Gastrocnemius medialis (tissue), 4 donors: ENCODE measurements at regions not wholly inside any gene's neighbourhood (a gene's known extent, or its start where the extent isn't known, plus 50 kb on each side); places are given as distances from the start of the nearest gene placed in this dataset.

Experiments used
- ATAC-seq, 2 donors: fragments of 150-250 bp; one replicate each; pipeline ENCODE4 v1.9.1; 2016
- DNase-seq, 2 donors: peaks; one replicate each; pipeline ENCODE4 v3.0.0-alpha.2; 2019
- H3K27ac ChIP-seq, 4 donors: fragments of 200-600 bp; sonication (generic); 1 replicate in 1 of 4; 2 replicates in 3 of 4; pipeline ENCODE4 v1.5.1; 2016 to 2018; ENCODE audit warnings: mild to moderate bottlenecking in 2 of 4, moderate library complexity in 1 of 4
- H3K27me3 ChIP-seq, 3 donors: fragments of 200-600 bp; sonication (generic) in 2 of 3; 1 replicate in 1 of 3; 2 replicates in 2 of 3; pipeline versions ENCODE4 v1.5.1 to v1.6.0; 2016 to 2019; ENCODE audit warnings: mild to moderate bottlenecking in 1 of 3, moderate library complexity in 1 of 3
- H3K36me3 ChIP-seq, 2 donors: fragments of 200-600 bp; sonication (generic) in 1 of 2; one replicate each; pipeline ENCODE4 v1.5.1; 2017 to 2018
- H3K4me1 ChIP-seq, 2 donors: fragments of 200-600 bp; sonication (generic) in 1 of 2; one replicate each; pipeline ENCODE4 v1.5.1; 2016 to 2017; ENCODE audit warnings: mild to moderate bottlenecking in 2 of 2
- H3K4me3 ChIP-seq, 4 donors: fragments of 200-600 bp; sonication (generic) in 3 of 4; 1 replicate in 1 of 4; 2 replicates in 3 of 4; pipeline ENCODE4 v1.5.1; 2016 to 2019; ENCODE audit warnings: mild to moderate bottlenecking in 2 of 4
- H3K9me3 ChIP-seq, 3 donors: fragments of 200-600 bp; sonication (generic) in 2 of 3; 1 replicate in 1 of 3; 2 replicates in 2 of 3; pipeline ENCODE4 v1.5.1; 2016 to 2019
- POLR2A ChIP-seq, 2 donors: fragments of 450-650 bp; IDR thresholded peaks; one replicate each; pipeline ENCODE4 v1.6.1; 2017; ENCODE audit warnings: antibody characterized with exemption in 2 of 2, mild to moderate bottlenecking in 2 of 2, moderate library complexity in 2 of 2
- in situ Hi-C, 4 donors: fragments of 200-750 bp; cut with MboI; loops; one replicate each; pipeline versions ENCODE4 v1.15.0 to v1.8.0; 2017; ENCODE audit warnings: low sequenced_read_pairs in 4 of 4
- intact Hi-C: fragments of 100-400 bp; cut with DNase I; formaldehyde crosslinking; loops from one replicate; pipeline ENCODE4 v1.15.1; 2023; ENCODE audit warnings: low total_unique reads
- TF ChIP-seq, protein P1 (sequence below), 5 experiments: fragments of 450-650 bp in 3 of 5; fragments of 200-600 bp in 2 of 5; sonication (generic) in 2 of 5; IDR thresholded peaks in 4 of 5; conservative IDR thresholded peaks in 1 of 5; 1 replicate in 4 of 5; 2 replicates in 1 of 5; pipeline ENCODE4 v1.5.1; 2016 to 2019; ENCODE audit warnings: antibody characterized with exemption in 5 of 5, mild to moderate bottlenecking in 3 of 5, moderate library complexity in 3 of 5

GRCh38 chr5:175238326-175238725 lies 205.7 kb downstream of the DRD1 start:
- Histone ChIP-seq H3K9me3 (no peaks in the 10 kb centered on the region), H3K4me1 (no peaks in the 10 kb centered on the region), H3K36me3 (no peaks in the 10 kb centered on the region), H3K27ac (no peak overlapping the region), H3K4me3 (no peak overlapping the region), H3K27me3 (no peaks in the 10 kb centered on the region)
- in situ Hi-C loops, result no loop called here
- ATAC-seq (no peak), DNase-seq (no peak)
- no peak for TF ChIP-seq POLR2A (IDR thresholded peaks at IDR 0.05)
- TF ChIP-seq, protein P1, sequence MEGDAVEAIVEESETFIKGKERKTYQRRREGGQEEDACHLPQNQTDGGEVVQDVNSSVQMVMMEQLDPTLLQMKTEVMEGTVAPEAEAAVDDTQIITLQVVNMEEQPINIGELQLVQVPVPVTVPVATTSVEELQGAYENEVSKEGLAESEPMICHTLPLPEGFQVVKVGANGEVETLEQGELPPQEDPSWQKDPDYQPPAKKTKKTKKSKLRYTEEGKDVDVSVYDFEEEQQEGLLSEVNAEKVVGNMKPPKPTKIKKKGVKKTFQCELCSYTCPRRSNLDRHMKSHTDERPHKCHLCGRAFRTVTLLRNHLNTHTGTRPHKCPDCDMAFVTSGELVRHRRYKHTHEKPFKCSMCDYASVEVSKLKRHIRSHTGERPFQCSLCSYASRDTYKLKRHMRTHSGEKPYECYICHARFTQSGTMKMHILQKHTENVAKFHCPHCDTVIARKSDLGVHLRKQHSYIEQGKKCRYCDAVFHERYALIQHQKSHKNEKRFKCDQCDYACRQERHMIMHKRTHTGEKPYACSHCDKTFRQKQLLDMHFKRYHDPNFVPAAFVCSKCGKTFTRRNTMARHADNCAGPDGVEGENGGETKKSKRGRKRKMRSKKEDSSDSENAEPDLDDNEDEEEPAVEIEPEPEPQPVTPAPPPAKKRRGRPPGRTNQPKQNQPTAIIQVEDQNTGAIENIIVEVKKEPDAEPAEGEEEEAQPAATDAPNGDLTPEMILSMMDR (IDR thresholded peaks at IDR 0.05 in 4 of 5, conservative IDR thresholded peaks at IDR 0.05 in 1 of 5), result no peak
- intact Hi-C loops, result no loop called here

- Histone ChIP-seq H3K27me3 (no peaks in the 10 kb centered on the region), H3K4me3 (no peak overlapping the region), H3K27ac (no peak overlapping the region), H3K9me3 (no peaks in the 10 kb centered on the region), H3K36me3 (no peaks in the 10 kb centered on the region), H3K4me1 (no peaks in the 10 kb centered on the region)
- TF ChIP-seq POLR2A (IDR thresholded peaks at IDR 0.05), result no peak
- TF ChIP-seq, protein P1 (IDR thresholded peaks at IDR 0.05 in 4 of 5, conservative IDR thresholded peaks at IDR 0.05 in 1 of 5), result no peak
- intact Hi-C loops, result no loop called here
- in situ Hi-C loops, result no loop called here
- no peak for ATAC-seq
- no peak for DNase-seq
Measured at GRCh38 chr5:175236176-175236575, 207.8 kb downstream of the DRD1 start.

DNA sequence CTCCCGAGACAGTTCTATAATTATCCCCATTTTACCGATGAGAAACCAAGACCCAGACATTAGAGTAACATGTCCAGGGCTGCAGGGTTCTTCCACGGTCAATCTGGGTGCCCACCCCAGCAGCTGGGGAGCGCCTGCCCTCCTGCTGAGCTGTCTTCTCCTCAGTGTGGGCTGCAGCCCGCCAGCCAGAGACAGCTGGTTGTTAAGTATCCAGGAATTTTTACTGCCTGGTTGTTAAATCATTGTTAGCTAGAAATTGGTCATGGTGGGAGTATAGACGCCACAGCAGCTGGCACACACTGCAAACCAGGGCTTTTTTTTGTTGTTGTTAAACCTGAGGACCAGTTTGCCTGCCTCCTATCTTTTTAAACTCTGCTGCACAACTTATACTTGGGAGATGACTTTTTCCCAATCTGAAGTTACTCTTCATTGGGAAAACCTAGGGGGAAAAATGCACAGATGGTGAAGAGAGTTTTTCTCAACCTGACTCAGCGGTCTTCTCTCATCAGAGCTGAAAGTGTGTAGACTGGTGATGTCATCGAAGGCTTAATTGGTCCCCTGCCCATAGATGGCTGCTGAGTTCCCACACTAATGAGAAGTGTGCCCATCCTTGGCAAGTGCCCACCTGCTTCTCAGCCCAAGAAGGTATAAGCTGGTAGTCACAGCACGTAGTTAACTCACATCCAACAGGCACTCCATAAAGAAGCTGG lies 208.6 kb downstream of the DRD1 start:
- ATAC-seq (no peak), DNase-seq (no peak)
- Histone ChIP-seq H3K27ac (no peak overlapping the region), H3K4me3 (no peak overlapping the region), H3K36me3 (no peaks in the 10 kb centered on the region), H3K9me3 (no peaks in the 10 kb centered on the region), H3K27me3 (no peaks in the 10 kb centered on the region), H3K4me1 (no peaks in the 10 kb centered on the region)
- in situ Hi-C loops (no loop called here), intact Hi-C loops (no loop called here)
- no peak for TF ChIP-seq POLR2A (IDR thresholded peaks at IDR 0.05)
- TF ChIP-seq, protein P1 (IDR thresholded peaks at IDR 0.05 in 4 of 5, conservative IDR thresholded peaks at IDR 0.05 in 1 of 5), result no peak

GRCh38 chr5:175230299-175230698 lies 213.7 kb downstream of the DRD1 start:
- in situ Hi-C loops, result no loop called here
- Histone ChIP-seq H3K27me3 (no peaks in the 10 kb centered on the region), H3K4me1 (no peaks in the 10 kb centered on the region), H3K9me3 (no peaks in the 10 kb centered on the region), H3K27ac (no peak overlapping the region), H3K36me3 (no peaks in the 10 kb centered on the region), H3K4me3 (no peak overlapping the region)
- intact Hi-C loops, result no loop called here
- ATAC-seq (no peak), DNase-seq (no peak)
- no peak for TF ChIP-seq POLR2A (IDR thresholded peaks at IDR 0.05)
- TF ChIP-seq, protein P1 (IDR thresholded peaks at IDR 0.05 in 4 of 5, conservative IDR thresholded peaks at IDR 0.05 in 1 of 5), result no peak

DNA sequence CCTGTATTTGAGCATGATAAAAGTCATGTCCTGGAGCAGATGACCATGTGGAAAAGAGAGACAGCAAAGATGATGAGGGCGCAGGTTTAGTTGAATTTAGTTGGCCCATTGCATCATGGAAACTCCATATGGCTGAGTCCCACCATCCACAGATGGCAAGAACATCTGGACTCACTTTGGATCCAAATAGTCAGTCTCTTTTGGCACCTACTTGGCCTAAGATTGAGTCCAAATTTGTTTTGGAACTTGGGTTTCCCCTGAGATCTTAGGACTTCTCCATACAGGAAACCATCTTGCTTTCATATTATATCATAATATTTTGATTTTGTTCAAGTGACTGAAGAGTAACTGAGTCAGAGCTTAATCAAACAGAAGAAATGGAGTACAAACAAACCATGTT lies 217.5 kb downstream of the DRD1 start:
- H3K9me3 ChIP-seq, result no peaks in the 10 kb centered on the region
- ATAC-seq (no peak), DNase-seq (no peak)
- no peaks in the 10 kb centered on the region for H3K36me3 ChIP-seq
- H3K4me1 ChIP-seq, result no peaks in the 10 kb centered on the region
- in situ Hi-C loops, result no loop called here
- intact Hi-C loops, result no loop called here
- H3K27me3 ChIP-seq, result no peaks in the 10 kb centered on the region
- H3K27ac ChIP-seq, result no peak overlapping the region
- H3K4me3 ChIP-seq, result no peak overlapping the region
- TF ChIP-seq, protein P1 (IDR thresholded peaks at IDR 0.05 in 4 of 5, conservative IDR thresholded peaks at IDR 0.05 in 1 of 5), result no peak
- TF ChIP-seq POLR2A (IDR thresholded peaks at IDR 0.05), result no peak
